ENCODE measurements at regions not wholly inside any gene's neighbourhood (a gene's known extent, or its start where the extent isn't known, plus 50 kb on each side); places are given as distances from the start of the nearest gene placed in this dataset.
"Not testable (repeated sequence)": the region's sequence is repeated elsewhere in the genome, so short reads cannot be mapped to it uniquely, and the experiment has no call there.

- DNase-seq (ENCODE audit: low spot score): no peak
These were observed 309.2 kb upstream of the SATB1 start for GRCh38 chr3:18734309-18734708.

- DNase-seq (ENCODE audit: low spot score): no peak
These were observed 307.3 kb upstream of the SATB1 start for GRCh38 chr3:18732474-18732873.

GRCh38 chr3:18730491-18730890, 305.4 kb upstream of the SATB1 start:
- no peak for DNase-seq (ENCODE audit: low spot score)

GRCh38 chr3:18729671-18730070, 304.5 kb upstream of the SATB1 start:
- DNase-seq (ENCODE audit: low spot score): no peak

- DNase-seq (ENCODE audit: low spot score): no peak
These were observed 300.7 kb upstream of the SATB1 start for GRCh38 chr3:18725668-18726407.

GRCh38 chr3:18724456-18724855, 299.3 kb upstream of the SATB1 start:
- no peak for DNase-seq (ENCODE audit: low spot score)

- DNase-seq (ENCODE audit: low spot score): no peak
These were observed 298.2 kb upstream of the SATB1 start for GRCh38 chr3:18723206-18723810.

- DNase-seq (ENCODE audit: low spot score): no peak
These were observed 295.4 kb upstream of the SATB1 start for GRCh38 chr3:18720543-18720942.

GRCh38 chr3:18717598-18717997, 292.5 kb upstream of the SATB1 start:
- no peak for DNase-seq (ENCODE audit: low spot score)

GRCh38 chr3:18716821-18717220, 291.7 kb upstream of the SATB1 start:
- DNase-seq (ENCODE audit: low spot score): no peak

- no peak for DNase-seq (ENCODE audit: low spot score)
These were observed 291.0 kb upstream of the SATB1 start for GRCh38 chr3:18716101-18716500.

GRCh38 chr3:18715208-18715607, 290.1 kb upstream of the SATB1 start:
- DNase-seq (ENCODE audit: low spot score): no peak

- no peak for DNase-seq (ENCODE audit: low spot score)
These were observed 288.4 kb upstream of the SATB1 start for GRCh38 chr3:18713577-18713951.

- no peak for DNase-seq (ENCODE audit: low spot score)
These were observed 287.8 kb upstream of the SATB1 start for GRCh38 chr3:18712713-18713576.

- no peak for DNase-seq (ENCODE audit: low spot score)
These were observed 279.2 kb upstream of the SATB1 start for GRCh38 chr3:18704326-18704725.

GRCh38 chr3:18703798-18704197, 278.7 kb upstream of the SATB1 start:
- no peak for DNase-seq (ENCODE audit: low spot score)

- not testable (repeated sequence) for DNase-seq (ENCODE audit: low spot score)
These were observed 268.6 kb upstream of the SATB1 start for GRCh38 chr3:18693588-18694329.

GRCh38 chr3:18687286-18687685, 262.1 kb upstream of the SATB1 start:
- no peak for DNase-seq (ENCODE audit: low spot score)

GRCh38 chr3:18683900-18684299, 258.8 kb upstream of the SATB1 start:
- DNase-seq (ENCODE audit: low spot score): no peak

- no peak for DNase-seq (ENCODE audit: low spot score)
These were observed 256.7 kb upstream of the SATB1 start for GRCh38 chr3:18681818-18682345.

- DNase-seq (ENCODE audit: low spot score): no peak
These were observed 255.6 kb upstream of the SATB1 start for GRCh38 chr3:18680758-18681157.

- DNase-seq (ENCODE audit: low spot score): no peak
These were observed 254.1 kb upstream of the SATB1 start for GRCh38 chr3:18679238-18679637.
